Right ventricle myocardium inferior (tissue), 1 donor: ENCODE measurements at regions not wholly inside any gene's neighbourhood (a gene's known extent, or its start where the extent isn't known, plus 50 kb on each side); places are given as distances from the start of the nearest gene placed in this dataset.
"Not testable (repeated sequence)": the region's sequence is repeated elsewhere in the genome, so short reads cannot be mapped to it uniquely, and the experiment has no call there.

Experiments
- ATAC-seq: fragments of 200-7000 bp; cut with Tn5 transposase; one replicate; pipeline ENCODE4 v1.9.1; 2020; ENCODE audit warnings: mild to moderate bottlenecking, moderate library complexity
- DNase-seq: peaks from one replicate; pipeline ENCODE4 v3.0.0; 2021; ENCODE audit errors: missing footprints
- intact Hi-C: fragments of 100-400 bp; cut with DNase I; formaldehyde crosslinking; loops from one replicate; pipeline ENCODE4 v1.11.0; 2022
- donor health status: DM: no; HTN: yes; CAD: no; lungs with severe emphysema.

DNA sequence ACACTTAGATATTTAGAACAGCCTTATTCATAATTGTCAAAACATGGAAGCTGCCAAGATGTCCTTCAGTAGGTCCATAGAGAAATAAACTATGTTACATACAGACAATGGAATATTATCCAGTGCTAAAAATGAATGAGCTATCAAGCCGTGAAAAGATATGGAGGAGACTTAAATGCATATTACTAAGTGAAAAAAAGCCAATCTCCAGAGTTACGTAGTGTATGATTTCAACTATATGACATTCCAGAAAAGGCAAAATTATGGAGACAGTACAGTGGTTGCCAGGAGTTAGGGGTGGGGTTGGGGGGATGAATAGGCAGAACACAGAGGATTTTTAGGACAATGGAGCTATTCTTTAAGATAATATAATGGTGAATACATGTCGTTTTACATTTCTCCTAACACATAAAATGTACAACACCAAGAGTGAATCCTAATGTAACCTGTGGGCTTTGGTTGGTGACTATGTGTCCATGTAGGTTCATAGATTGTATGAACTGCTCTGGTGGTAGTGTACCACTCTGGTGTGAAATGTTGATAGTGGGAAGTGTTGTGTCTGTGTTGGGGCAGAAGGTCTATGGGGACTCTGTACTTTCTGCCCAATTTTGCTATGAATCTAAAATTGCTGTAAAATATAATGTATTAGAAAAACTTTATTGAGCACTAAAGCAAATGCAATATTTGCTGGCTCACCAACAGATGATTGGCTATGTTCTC is 122.6 kb downstream of the USP22 start:
- intact Hi-C loops: no loop called here
- ATAC-seq: no peak
- no peak for DNase-seq

DNA sequence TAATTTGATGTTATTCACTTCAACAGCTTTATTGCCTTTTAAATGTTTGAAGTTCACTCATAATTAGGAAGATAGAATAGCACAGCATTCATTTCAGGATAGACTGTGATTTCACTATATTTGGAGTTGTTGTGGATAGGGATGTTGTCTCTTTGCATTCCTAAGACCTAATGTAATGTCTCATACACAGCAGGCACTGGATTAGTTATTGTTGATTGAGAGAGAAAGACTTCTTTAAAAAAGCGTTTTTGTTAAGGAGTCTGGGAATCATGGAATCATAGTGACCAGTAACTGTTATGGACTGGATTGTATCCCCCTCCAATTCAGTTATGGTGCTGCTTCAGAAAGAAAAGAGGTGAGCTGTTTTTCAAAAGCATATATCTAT is 122.0 kb downstream of the USP22 start:
- intact Hi-C loops: no loop called here
- ATAC-seq (no peak), DNase-seq (no peak)

DNA sequence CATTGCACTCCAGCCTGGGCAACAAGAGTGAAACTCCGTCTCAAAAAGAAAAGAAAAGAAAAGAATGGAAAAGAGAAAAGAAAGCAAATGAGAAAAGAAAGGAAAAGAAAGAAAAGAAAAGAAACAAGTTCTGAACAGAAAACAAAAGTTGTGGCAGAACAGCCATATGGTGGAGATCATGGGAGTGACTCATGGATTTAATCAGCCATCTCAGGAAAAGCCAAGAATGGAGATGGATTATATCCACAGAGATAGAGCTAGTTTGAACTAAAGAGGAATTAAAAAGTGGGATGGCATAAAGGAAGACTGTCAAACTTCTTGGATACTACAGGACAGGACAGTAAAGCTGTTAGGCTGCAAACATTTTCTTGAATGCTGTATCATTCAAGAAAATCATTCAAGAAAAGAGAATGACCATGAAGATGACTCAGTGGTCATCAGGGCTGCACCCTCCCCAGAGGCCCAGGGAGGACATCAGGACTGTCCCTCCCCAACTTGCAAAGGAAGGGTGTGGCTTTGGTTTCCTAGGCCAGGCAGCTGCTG is 120.6 kb downstream of the USP22 start:
- intact Hi-C loops: loop anchor here (1.0 kb wide), 1 partner anchor 14 kb away; no protein-coding TSS in a partner anchor
- ATAC-seq (peak; percentile 83), DNase-seq (no peak)

DNA sequence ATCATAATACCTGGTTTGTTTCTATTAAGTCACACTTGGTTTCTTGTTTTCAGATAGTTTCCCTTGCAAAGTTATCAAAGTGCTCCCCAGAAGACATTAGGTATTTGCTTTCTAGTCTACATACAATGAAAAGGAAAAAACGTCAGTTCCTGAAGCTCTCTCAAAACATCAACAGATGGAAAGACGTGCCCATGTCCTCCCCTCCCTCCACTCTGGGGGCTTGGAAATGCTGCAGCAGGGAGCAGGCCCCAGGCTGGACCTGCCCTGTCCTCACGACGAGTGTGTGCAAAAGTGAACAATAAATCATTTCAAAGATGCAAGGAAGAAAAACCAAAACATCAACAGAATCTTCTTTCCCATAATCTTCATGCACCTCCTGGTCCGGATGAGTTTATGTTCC is 118.5 kb downstream of the USP22 start:
- ATAC-seq: no peak
- DNase-seq: no peak
- intact Hi-C loops: no loop called here

DNA sequence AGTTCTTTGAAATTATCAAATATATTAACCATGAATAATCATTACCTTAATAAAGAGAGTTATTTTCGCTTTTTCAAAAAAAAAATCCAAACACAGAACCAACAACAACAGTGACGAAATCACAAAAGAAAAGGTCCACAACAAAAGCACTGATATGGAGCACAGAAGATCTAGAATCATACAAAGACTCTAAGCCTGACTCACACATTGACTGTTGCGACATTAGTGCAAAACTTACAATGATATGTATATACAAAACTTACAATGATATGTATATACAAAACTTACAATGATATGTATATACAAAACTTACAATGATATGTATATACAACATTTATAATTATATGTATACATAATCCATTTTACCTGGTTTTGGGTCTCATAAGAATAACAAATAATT is 117.7 kb downstream of the USP22 start:
- intact Hi-C loops: no loop called here
- no peak for DNase-seq
- ATAC-seq: no peak

DNA sequence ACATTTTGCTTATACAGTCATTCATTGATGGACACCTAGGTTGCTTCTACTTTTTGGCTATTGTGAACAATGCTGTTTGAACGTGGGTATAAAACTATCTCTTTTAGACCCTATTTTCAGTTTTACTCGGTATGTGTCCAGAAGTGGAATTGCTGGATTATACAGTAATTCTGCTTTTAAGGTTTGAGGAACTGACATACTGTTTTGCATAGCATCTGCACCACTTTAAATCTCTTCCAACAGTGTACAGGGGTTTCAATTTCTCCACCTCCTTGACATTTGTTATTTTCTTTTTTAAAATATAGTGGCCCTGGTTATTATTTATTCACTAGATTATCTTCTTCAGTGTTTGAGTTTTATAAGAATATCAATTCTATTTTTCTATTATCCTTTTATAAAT is 116.9 kb downstream of the USP22 start:
- DNase-seq (no peak), ATAC-seq (no peak)
- intact Hi-C loops: no loop called here

DNA sequence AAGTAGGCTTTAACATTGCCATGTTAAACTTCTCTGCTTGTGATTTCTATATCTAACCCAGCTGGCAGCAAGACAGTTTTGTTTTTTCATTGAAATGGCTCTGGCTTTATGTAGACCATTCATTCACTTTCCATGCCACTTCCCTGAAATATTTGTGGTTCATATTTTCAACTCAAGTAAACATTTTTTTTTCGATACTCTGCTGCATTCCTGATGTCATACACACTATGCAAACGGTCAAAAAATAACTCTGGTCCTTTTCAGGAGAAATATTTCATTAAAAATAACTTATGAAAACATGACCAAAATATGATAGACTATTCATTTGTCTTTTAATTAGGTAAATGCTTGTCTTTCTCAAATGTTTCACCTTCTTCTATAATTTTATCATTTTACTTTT is 116.3 kb downstream of the USP22 start:
- DNase-seq: no peak
- ATAC-seq: no peak
- intact Hi-C loops: no loop called here

DNA sequence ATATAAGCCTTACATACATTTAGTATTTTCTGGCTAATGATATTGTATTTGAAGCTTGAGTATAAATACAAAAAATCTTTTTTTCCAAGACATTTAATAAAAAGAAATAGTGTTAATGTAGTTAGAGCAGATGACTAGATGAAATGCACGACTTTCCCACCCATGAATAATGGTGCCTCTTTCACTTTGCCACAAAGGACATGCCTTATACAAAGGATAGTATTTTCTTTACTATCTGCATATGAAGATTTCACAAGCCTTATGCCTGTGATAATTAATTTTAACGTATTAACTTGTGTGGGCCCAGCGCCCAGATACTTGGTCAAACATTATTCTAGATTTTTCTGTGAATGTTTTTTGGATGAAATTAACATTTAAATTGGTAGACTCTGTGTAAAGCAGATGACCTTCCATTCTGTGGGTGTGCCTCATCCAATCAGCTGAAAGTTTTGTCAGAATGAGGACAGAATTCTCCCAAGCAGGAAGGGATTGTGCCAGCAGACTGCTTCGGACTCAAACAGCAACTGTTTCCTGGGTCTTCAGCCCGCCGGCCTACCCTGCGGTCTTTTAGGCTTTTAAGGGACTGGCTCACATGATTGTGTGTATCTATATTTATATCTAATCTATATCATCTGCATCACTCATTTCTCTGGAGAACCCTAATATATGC is 115.4 kb downstream of the USP22 start:
- DNase-seq: no peak
- intact Hi-C loops: no loop called here
- peak; percentile 67 for ATAC-seq

DNA sequence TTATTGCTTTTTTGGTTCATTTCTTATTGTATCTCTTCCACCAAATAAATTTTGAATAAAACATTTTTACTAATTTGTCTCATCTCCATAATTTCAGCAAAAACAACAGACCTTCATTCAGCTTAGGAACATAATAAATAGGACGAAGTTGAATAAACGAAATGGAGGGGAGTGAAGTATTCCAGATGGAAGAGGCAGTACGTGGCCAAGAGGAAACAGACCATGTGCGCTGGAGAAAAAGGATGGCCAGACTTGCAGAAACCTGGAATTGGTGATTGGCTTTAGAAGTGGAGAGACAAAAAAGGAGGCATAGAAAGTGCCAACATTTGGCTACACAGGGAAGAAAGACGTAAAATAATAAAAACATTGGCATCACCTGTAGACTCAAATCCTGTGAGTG is 113.5 kb downstream of the USP22 start:
- intact Hi-C loops: no loop called here
- no peak for ATAC-seq

DNA sequence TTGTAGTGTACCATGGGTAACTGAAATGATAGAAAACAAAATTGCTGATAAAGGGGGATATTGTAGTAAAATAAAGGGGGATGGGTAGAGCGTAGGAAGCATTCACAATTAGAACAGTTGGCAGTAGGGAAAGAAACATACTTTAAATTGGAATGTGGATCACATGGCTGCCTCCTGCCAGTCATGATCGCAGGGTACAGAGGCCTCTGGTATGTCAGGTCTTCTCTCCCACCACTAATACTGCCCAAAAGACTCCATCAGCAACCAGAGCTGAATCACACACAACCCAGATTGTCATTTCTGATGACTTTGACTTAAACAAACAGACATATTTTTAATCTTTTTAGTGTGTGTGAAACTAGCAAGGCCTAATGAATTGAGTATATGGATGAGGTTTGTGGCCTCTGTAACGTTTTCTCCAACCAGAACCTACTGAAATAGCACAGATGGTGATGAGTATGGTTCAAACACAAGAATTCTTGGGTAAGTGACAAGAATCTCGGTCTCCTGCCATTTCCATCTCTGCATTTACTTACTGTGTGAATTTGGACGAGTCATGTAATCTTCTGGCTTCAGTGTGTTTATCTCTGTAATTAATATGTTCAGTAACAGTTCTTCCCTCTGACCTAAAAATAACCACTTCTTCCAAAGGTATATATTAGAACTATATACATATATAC is 112.6 kb downstream of the USP22 start:
- DNase-seq (no peak), ATAC-seq (no peak)
- intact Hi-C loops: no loop called here

More for the DNA sequence above, 113.5 kb downstream of the USP22 start:
- no peak for DNase-seq

DNA sequence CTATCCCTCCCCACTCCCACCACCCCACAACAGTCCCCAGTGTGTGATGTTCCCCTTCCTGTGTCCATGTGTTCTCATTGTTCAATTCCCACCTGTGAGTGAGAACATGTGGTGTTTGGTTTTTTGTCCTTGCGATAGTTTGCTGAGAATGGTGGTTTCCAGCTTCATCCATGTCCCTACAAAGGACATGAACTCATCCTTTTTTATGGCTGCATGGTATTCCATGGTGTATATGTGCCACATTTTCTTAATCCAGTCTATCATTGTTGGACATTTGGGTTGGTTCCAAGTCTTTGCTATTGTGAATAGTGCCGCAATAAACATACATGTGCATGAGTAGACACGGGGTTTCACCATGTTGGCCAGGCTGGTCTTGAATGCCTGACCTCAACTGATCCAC is 109.8 kb downstream of the USP22 start:
- ATAC-seq, DNase-seq, intact Hi-C loops: not testable (repeated sequence)

DNA sequence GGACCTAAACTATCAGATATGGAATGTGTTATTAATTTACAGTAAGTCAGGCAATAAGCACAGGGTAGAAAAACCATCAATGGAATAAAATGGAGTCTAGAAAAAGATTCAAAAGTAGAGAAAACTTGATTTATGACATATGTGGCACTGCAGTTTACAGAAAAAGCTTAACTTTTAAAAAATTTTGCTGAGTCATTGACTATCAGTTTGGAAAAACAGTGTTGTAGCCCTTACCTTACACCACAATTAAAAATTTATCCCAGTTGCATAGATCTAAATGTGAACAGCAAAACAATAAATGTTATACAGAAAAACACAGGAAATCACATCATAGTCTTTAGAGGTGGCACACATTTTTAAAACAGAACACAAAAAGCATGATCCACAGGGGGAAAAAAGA is 108.5 kb downstream of the USP22 start:
- intact Hi-C loops: no loop called here
- ATAC-seq: no peak
- DNase-seq: no peak

DNA sequence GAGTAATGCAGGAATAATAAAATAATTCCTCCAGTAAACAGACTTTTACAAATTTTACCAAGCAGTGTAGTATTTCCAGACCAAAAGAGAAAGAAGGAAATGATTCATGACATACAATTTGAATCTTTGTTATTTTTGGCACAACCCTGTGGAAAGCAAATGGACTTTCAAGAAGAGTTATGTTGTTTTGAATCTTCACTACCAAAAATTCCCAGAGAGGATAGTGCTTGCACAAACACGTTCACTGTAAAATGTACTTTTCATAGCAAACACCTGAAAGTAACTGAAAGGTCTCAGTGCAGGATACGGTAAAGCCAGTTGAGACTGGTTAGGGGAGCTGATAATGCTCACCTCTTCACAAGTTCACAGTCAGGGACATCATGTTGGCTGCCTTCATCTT is 107.1 kb downstream of the USP22 start:
- ATAC-seq: peak; percentile 65
- intact Hi-C loops: loop anchor here (1.0 kb wide), 1 partner anchor 13 kb away; no protein-coding TSS in a partner anchor

DNA sequence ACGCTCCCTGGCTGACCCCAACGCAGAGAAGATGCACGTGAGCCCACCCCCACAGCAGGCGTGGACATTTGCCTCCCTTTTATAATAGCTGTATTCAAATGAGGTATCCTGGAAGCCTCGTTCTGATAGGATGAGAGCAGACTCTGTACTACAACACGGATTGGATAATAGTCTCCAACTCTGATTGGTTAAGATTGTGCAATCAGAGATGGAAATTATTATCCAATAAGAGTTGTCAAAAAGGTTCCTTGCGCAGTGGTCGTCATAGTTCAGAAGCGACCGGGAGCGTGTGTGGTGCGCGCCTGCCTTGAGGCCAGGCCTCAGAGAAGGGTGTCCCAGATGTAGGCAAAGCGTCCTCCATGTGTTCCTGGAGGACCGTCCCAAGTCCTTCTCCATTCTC is 104.6 kb downstream of the USP22 start:
- intact Hi-C loops: no loop called here
- ATAC-seq: no peak
- DNase-seq: no peak

More for the DNA sequence above, 107.1 kb downstream of the USP22 start:
- DNase-seq: no peak

DNA sequence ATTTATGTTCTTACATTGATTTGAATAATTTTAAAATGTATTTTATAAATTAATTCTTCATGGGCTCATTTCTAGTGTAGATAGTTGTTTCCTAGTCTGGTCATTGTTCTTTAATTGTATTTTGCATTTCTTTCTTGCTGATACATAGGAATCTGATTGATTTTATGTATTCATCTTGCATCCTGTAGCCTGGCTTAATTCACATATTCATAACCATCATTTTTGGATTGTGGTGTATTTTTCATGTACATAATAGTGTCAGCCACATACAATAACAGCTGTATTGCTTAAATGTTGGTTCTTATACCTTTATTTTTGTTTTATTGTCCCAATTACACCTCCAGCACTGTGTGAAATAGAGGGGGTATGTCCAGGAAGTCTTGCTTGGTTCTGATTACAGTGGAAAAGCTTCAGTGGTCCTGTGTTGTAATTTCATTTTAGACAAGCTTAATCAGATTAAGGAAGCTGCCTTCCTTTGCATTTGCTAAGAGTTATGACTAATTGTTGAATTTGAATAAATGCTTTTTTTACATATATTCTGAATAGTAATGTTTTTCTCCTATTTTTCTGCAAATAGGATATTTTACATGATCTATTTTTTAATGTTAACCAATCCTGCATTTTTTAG is 103.7 kb downstream of the USP22 start:
- ATAC-seq (no peak), DNase-seq (no peak)
- intact Hi-C loops: no loop called here

DNA sequence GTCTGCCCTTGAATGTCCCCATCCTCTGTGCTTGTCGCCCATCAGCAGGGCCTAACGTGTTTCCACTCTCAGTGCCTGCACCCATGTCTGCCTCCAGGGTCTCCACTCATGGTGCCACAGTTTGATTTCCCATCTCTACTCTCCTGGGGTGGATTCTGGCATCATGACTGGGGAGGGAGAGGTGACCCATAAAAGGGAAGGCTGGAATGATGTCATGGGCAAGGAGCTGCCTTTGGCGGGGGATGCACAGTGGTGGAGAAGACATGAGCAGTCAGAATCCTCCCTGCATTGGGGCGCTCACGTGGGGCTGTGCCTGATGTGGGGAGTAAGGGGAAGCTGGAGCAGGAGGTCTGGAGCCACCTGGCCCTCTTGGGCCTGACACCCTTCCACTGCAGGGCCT is 100.9 kb downstream of the USP22 start:
- intact Hi-C loops: no loop called here
- no peak for ATAC-seq

DNA sequence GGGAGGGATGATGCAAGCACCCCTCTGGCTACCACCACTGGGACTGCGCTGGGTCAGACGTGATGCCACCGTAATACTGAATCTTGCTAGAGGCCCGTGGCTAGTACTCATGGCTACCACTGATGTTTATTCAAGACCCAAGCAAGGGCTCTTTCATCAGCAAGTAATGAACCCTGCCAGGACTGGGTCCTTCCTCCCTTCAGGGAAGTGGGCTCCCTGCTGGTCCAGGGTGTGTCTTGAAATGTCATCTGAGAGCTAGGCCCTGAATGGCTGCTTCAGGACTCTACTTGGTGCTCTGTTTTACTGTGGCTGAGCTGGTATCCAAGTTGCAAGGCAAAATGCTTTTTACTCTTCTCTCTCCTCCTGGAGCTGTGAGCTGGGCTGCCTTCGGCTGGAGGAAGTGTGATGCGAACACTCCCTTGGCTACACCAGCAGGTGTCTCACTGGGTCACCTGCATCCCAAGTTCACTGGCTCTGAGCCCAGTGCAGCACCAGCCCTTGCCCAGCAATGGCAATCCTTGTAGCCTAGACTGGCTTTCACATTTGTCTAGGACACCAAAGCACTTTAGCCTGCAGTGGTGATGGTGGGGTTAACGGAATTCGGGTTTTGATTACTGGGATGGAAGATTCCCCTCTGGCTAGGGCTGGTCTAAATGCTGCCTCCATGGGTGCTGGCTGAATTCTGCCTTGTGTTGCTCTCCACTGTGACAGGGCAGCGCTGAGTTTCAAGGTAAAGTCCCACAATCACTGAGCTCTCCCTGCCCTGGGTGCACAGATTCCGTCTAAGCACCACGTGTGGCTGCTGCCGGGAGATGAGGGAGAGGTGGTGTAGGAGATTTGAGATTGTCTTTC is 98.6 kb downstream of the USP22 start:
- intact Hi-C loops: no loop called here
- ATAC-seq (no peak), DNase-seq (no peak)

More for the DNA sequence above, 100.9 kb downstream of the USP22 start:
- DNase-seq: no peak

DNA sequence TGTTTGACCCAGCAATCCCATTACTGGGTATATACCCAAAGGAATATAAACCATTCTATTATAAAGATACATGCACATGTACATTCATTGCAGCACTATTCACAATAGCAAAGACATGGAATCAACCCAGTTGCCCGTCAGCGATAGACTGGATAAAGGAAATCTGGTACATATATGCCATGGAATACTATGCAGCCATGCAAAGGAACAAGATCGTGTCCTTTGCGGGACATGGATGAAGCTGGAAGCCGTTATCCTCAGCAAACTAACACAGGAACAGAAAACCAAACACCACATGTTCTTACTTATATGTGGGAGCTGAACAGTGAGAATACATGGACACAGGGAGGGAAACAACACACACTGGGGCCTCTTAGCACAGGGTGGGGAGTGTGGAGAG is 95.1 kb downstream of the USP22 start:
- ATAC-seq, DNase-seq, intact Hi-C loops: not testable (repeated sequence)
